Chondrocyte (in vitro differentiated cells): ENCODE measurements at regions not wholly inside any gene's neighbourhood (a gene's known extent, or its start where the extent isn't known, plus 50 kb on each side); places are given as distances from the start of the nearest gene placed in this dataset.

Experiments
- DNase-seq: peaks from one replicate; pipeline ENCODE4 v3.0.0; 2021; ENCODE audit warnings: mixed read lengths, low spot score
- H3K27ac Mint-ChIP-seq: one replicate; pipeline ENCODE4 v1.8.0; 2021; ENCODE audit warnings: mild to moderate bottlenecking, moderate library complexity, mixed read lengths; ENCODE audit not compliant: unreplicated experiment
- H3K27me3 Mint-ChIP-seq: 2 replicates; pipeline ENCODE4 v1.8.0; 2021; ENCODE audit warnings: low read depth, mixed read lengths
- H3K36me3 Mint-ChIP-seq: 2 replicates; pipeline ENCODE4 v1.8.0; 2021; ENCODE audit warnings: low read depth, mixed read lengths
- H3K4me1 Mint-ChIP-seq: 2 replicates; pipeline ENCODE4 v1.8.0; 2021; ENCODE audit warnings: low read depth, mild to moderate bottlenecking, mixed read lengths
- H3K4me3 Mint-ChIP-seq: one replicate; pipeline ENCODE4 v1.8.0; 2021; ENCODE audit warnings: mild to moderate bottlenecking, moderate library complexity, mixed read lengths; ENCODE audit not compliant: unreplicated experiment
- H3K9me3 Mint-ChIP-seq: 2 replicates; pipeline ENCODE4 v1.8.0; 2021; ENCODE audit warnings: low read depth, mixed read lengths
- CTCF ChIP-seq: fragments of 200-600 bp; sonication (generic); IDR thresholded peaks from 2 replicates; pipeline ENCODE4 v1.5.0; 2021; ENCODE audit warnings: antibody characterized with exemption, mild to moderate bottlenecking, moderate library complexity

- Mint-ChIP-seq H3K27me3 (no peaks in the 10 kb centered on the region), H3K4me3 (no peak overlapping the region), H3K9me3 (peaks cover 6% of the 10 kb centered on the region), H3K36me3 (peaks cover 2% of the 10 kb centered on the region), H3K27ac (no peak overlapping the region), H3K4me1 (peaks cover 6% of the 10 kb centered on the region)
- no peak for TF ChIP-seq CTCF
- no peak for DNase-seq
These were observed 120.0 kb upstream of the C11orf58 start for GRCh38 chr11:16618431-16618830.

- Mint-ChIP-seq H3K4me3 (no peak overlapping the region), H3K36me3 (no peaks in the 10 kb centered on the region), H3K9me3 (no peaks in the 10 kb centered on the region), H3K4me1 (peaks cover 25% of the 10 kb centered on the region), H3K27ac (no peak overlapping the region), H3K27me3 (peaks cover 2% of the 10 kb centered on the region)
- TF ChIP-seq CTCF = no peak
- no peak for DNase-seq
These were observed 123.0 kb upstream of the C11orf58 start for GRCh38 chr11:16615480-16615879.

- Mint-ChIP-seq H3K4me1 (peaks cover 25% of the 10 kb centered on the region), H3K4me3 (peak overlapping the region; percentile 90), H3K36me3 (no peaks in the 10 kb centered on the region), H3K27ac (peak overlapping the region; percentile 82), H3K9me3 (no peaks in the 10 kb centered on the region), H3K27me3 (peaks cover 2% of the 10 kb centered on the region)
- peak; percentile 97 for TF ChIP-seq CTCF
- peak; percentile 94 for DNase-seq
These were observed 124.7 kb upstream of the C11orf58 start for GRCh38 chr11:16613512-16614381.

DNA sequence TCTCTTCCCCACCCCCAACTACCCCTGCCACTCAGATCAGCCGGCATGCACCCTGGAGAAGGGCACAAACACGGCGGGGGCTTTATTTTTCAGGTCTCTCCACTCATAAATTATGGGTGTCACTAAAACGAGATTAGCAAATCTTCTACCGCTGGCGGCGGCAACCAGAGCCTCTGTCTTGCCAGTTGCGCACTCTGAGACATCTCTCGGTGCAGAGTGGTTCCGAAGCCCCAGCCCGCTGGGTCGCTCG, 125.3 kb upstream of the C11orf58 start:
- Mint-ChIP-seq H3K9me3 (no peaks in the 10 kb centered on the region), H3K36me3 (no peaks in the 10 kb centered on the region), H3K4me1 (peaks cover 25% of the 10 kb centered on the region), H3K4me3 (peak overlapping the region; percentile 90), H3K27ac (peak overlapping the region; percentile 73), H3K27me3 (peaks cover 2% of the 10 kb centered on the region)
- TF ChIP-seq CTCF = no peak
- DNase-seq = no peak

- DNase-seq = no peak
- Mint-ChIP-seq H3K36me3 (no peaks in the 10 kb centered on the region), H3K4me1 (peaks cover 25% of the 10 kb centered on the region), H3K27ac (peak overlapping the region; percentile 73), H3K9me3 (no peaks in the 10 kb centered on the region), H3K4me3 (peak overlapping the region; percentile 90), H3K27me3 (peaks cover 2% of the 10 kb centered on the region)
- no peak for TF ChIP-seq CTCF
These were observed 125.7 kb upstream of the C11orf58 start for GRCh38 chr11:16612566-16613261.
